ENCODE measurements at regions not wholly inside any gene's neighbourhood (a gene's known extent, or its start where the extent isn't known, plus 50 kb on each side); places are given as distances from the start of the nearest gene placed in this dataset.

- no peaks in the 10 kb centered on the region for H3K27me3 ChIP-seq
- no peaks in the 10 kb centered on the region for H3K4me1 ChIP-seq
- intact Hi-C loops (cut with DNase I): no loop called here
- TF ChIP-seq POLR2A (IDR thresholded peaks at IDR 0.05) (no peak), CTCF (IDR thresholded peaks at IDR 0.05) (no peak), EP300 (IDR thresholded peaks at IDR 0.05) (no peak), POLR2AphosphoS5 (IDR thresholded peaks at IDR 0.05) (no peak)
- no peak for DNase-seq
- H3K27ac ChIP-seq: no peak overlapping the region
- H3K4me3 ChIP-seq: no peak overlapping the region
- no peaks in the 10 kb centered on the region for H3K36me3 ChIP-seq
- H3K9me3 ChIP-seq: no peaks in the 10 kb centered on the region
Measured at GRCh38 chr12:78306236-78306635, 475.5 kb downstream of the NAV3 start.

DNA sequence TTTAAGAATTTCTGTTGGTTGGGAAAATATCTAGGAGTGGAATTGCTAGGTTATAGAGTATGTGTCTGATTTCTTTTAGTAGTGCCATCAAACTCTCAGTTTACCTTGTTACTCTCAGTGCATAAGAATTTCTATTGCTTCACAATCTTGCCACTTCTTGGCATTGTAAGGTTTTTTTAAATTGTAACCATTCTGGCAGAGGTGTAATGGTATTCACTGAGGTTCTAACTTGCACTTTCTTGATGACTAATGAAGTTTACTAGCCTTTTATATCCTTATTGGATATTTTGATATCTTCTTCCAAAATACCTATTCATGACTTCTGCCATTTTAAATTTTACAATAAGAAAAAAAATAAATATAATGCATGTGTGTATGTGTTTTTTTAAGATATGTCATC is 478.0 kb downstream of the NAV3 start:
- Histone ChIP-seq H3K27ac (no peak overlapping the region), H3K9me3 (no peaks in the 10 kb centered on the region), H3K27me3 (no peaks in the 10 kb centered on the region), H3K4me1 (peaks cover 0 to 10% (median 5%) of the 10 kb centered on the region in 4 donors), H3K4me3 (no peak overlapping the region), H3K36me3 (no peaks in the 10 kb centered on the region)
- intact Hi-C loops (cut with DNase I): no loop called here
- TF ChIP-seq POLR2AphosphoS5 (IDR thresholded peaks at IDR 0.05) (no peak), EP300 (IDR thresholded peaks at IDR 0.05) (no peak), CTCF (IDR thresholded peaks at IDR 0.05) (no peak)
- no peak for DNase-seq

DNA sequence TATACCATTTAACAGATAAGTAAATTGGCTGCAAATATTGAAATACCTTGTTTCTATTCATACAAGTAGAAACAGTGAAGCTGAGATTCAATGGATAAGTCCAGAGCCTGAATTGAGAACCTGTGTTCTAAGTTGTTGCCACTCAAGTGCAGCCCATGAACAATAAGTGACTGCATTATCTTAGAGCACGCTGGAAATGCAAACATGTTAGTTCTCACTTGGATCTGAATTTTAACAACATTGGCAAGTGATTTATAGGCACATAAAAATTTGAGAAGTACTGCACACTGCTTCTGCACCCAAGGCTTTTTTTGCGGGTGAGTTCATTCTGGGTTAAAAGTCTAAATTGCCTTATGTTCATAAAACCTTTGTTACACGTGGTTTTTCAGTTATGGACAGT is 484.3 kb downstream of the NAV3 start:
- H3K4me1 ChIP-seq: peaks cover 0 to 25% (median 5%) of the 10 kb centered on the region in 4 donors
- H3K4me3 ChIP-seq: no peak overlapping the region
- WGBS, 2 donors: 12 to 49% methylated on average over 3 of the region's 3 CpGs
- no peaks in the 10 kb centered on the region for H3K36me3 ChIP-seq
- no peaks in the 10 kb centered on the region for H3K27me3 ChIP-seq
- H3K27ac ChIP-seq: no peak overlapping the region
- intact Hi-C loops (cut with DNase I): no loop called here
- no peak for DNase-seq
- no peaks in the 10 kb centered on the region for H3K9me3 ChIP-seq
- TF ChIP-seq CTCF (IDR thresholded peaks at IDR 0.05) (no peak), POLR2A (IDR thresholded peaks at IDR 0.05) (no peak), POLR2AphosphoS5 (IDR thresholded peaks at IDR 0.05) (no peak), EP300 (IDR thresholded peaks at IDR 0.05) (no peak)

DNA sequence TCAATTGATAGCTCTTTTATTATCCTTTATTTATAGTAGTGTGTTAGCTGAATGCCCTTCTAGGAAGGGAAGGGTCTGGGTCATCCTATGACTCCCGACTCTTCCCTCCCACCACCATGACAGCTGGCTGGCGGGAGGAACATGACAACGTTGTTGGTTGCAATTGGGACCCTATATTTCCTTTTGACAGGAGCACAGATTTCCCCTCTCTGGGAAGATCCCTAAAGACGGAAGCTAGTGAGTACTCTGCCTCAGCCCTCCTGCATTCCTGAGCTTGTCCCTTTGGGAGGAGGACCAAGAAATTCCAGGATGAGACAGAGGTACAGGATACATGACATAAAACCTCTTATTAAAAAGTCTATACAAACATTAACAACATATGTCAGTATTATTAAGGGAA is 485.4 kb downstream of the NAV3 start:
- 62 to 74% methylated on average over 4 of the region's 4 CpGs for WGBS, 2 donors
- intact Hi-C loops (cut with DNase I): no loop called here
- H3K9me3 ChIP-seq: no peaks in the 10 kb centered on the region
- H3K36me3 ChIP-seq: no peaks in the 10 kb centered on the region
- H3K27ac ChIP-seq: no peak overlapping the region
- H3K27me3 ChIP-seq: no peaks in the 10 kb centered on the region
- no peak overlapping the region for H3K4me3 ChIP-seq
- H3K4me1 ChIP-seq: peaks cover 0 to 25% (median 5%) of the 10 kb centered on the region in 4 donors
- TF ChIP-seq POLR2AphosphoS5 (IDR thresholded peaks at IDR 0.05) (no peak), CTCF (IDR thresholded peaks at IDR 0.05) (no peak), EP300 (IDR thresholded peaks at IDR 0.05) (no peak), POLR2A (IDR thresholded peaks at IDR 0.05) (no peak)
- DNase-seq: no peak

GRCh38 chr12:78316631-78317468 is 486.2 kb downstream of the NAV3 start:
- intact Hi-C loops (cut with DNase I): no loop called here
- Histone ChIP-seq H3K4me3 (no peak overlapping the region), H3K36me3 (no peaks in the 10 kb centered on the region), H3K27me3 (no peaks in the 10 kb centered on the region), H3K4me1 (peaks cover 0 to 25% (median 5%) of the 10 kb centered on the region in 4 donors), H3K9me3 (no peaks in the 10 kb centered on the region), H3K27ac (no peak overlapping the region)
- no peak for DNase-seq
- 68 to 79% methylated on average over 2 of the region's 2 CpGs for WGBS, 2 donors
- TF ChIP-seq POLR2AphosphoS5 (IDR thresholded peaks at IDR 0.05): no peak
- TF ChIP-seq CTCF (IDR thresholded peaks at IDR 0.05): no peak
- no peak for TF ChIP-seq POLR2A (IDR thresholded peaks at IDR 0.05)
- TF ChIP-seq EP300 (IDR thresholded peaks at IDR 0.05): no peak
